Muscle of leg (tissue), 3 donors: ENCODE measurements at regions not wholly inside any gene's neighbourhood (a gene's known extent, or its start where the extent isn't known, plus 50 kb on each side); places are given as distances from the start of the nearest gene placed in this dataset.

Experiments
- DNase-seq: peaks from one replicate; pipeline ENCODE4 v3.0.0; 2013
- H3K27ac ChIP-seq: one replicate; pipeline ENCODE4 v1.5.1; 2013; ENCODE audit warnings: mild to moderate bottlenecking, low read length, control low read depth
- H3K27me3 ChIP-seq: one replicate; pipeline ENCODE4 v1.6.1; 2013; ENCODE audit warnings: low read length; ENCODE audit not compliant: control insufficient read depth, insufficient read depth
- H3K36me3 ChIP-seq: one replicate; pipeline ENCODE4 v1.6.1; 2013; ENCODE audit warnings: low read length; ENCODE audit not compliant: control insufficient read depth, insufficient read depth
- H3K4me1 ChIP-seq: one replicate; pipeline ENCODE4 v1.6.1; 2013; ENCODE audit warnings: low read length; ENCODE audit not compliant: control insufficient read depth, insufficient read depth
- H3K4me3 ChIP-seq: one replicate; pipeline ENCODE4 v1.5.1; 2013; ENCODE audit warnings: low read length, control low read depth
- H3K9me3 ChIP-seq: replicated peaks from 2 replicates; pipeline ENCODE4 v1.6.1; 2013; ENCODE audit warnings: low read depth, low read length; ENCODE audit not compliant: control insufficient read depth
- WGBS: methylation state at CpG from one replicate; pipeline ENCODE4 v1.1.5; 2013; ENCODE audit warnings: missing lambda C conversion rate; ENCODE audit not compliant: insufficient coverage; 5-methylcytosine and 5-hydroxymethylcytosine counted together

GRCh38 chr15:39159833-39160232, 421.0 kb upstream of the THBS1 start:
- no peaks in the 10 kb centered on the region for H3K27me3 ChIP-seq
- no peak overlapping the region for H3K27ac ChIP-seq
- H3K36me3 ChIP-seq = no peaks in the 10 kb centered on the region

GRCh38 chr15:39161096-39161495, 419.8 kb upstream of the THBS1 start:
- WGBS = no CpG with 5 or more reads among the region's 1 CpG
- Histone ChIP-seq H3K9me3 (no peaks in the 10 kb centered on the region), H3K4me3 (no peak overlapping the region), H3K27me3 (no peaks in the 10 kb centered on the region), H3K4me1 (peaks cover 7% of the 10 kb centered on the region), H3K27ac (no peak overlapping the region), H3K36me3 (no peaks in the 10 kb centered on the region)
- DNase-seq = no peak

More at GRCh38 chr15:39159833-39160232, 421.0 kb upstream of the THBS1 start:
- H3K9me3 ChIP-seq = no peaks in the 10 kb centered on the region
- peaks cover 7% of the 10 kb centered on the region for H3K4me1 ChIP-seq
- no peak overlapping the region for H3K4me3 ChIP-seq
- no peak for DNase-seq

- H3K27ac ChIP-seq = no peak overlapping the region
- no peak for DNase-seq
- 91% methylated on average over 1 of the region's 2 CpGs for WGBS
- no peaks in the 10 kb centered on the region for H3K36me3 ChIP-seq
- no peaks in the 10 kb centered on the region for H3K27me3 ChIP-seq
- no peaks in the 10 kb centered on the region for H3K4me1 ChIP-seq
- H3K4me3 ChIP-seq = no peak overlapping the region
- H3K9me3 ChIP-seq = no peaks in the 10 kb centered on the region
Observed at GRCh38 chr15:39165020-39165706, 415.7 kb upstream of the THBS1 start.

- no peaks in the 10 kb centered on the region for H3K36me3 ChIP-seq
- no peak overlapping the region for H3K27ac ChIP-seq
- H3K27me3 ChIP-seq = no peaks in the 10 kb centered on the region
- peak; percentile 43 for DNase-seq
- H3K4me1 ChIP-seq = peaks cover 10% of the 10 kb centered on the region
- no CpG with 5 or more reads among the region's 4 CpGs for WGBS
- H3K4me3 ChIP-seq = no peak overlapping the region
- H3K9me3 ChIP-seq = no peaks in the 10 kb centered on the region
Observed at GRCh38 chr15:39167164-39168058, 413.5 kb upstream of the THBS1 start.

- H3K27me3 ChIP-seq = no peaks in the 10 kb centered on the region
- WGBS = 94% methylated on average over 3 of the region's 3 CpGs
- H3K36me3 ChIP-seq = no peaks in the 10 kb centered on the region
- H3K4me1 ChIP-seq = peaks cover 19% of the 10 kb centered on the region
- peak; percentile 93 for DNase-seq
- peak overlapping the region; percentile 74 for H3K27ac ChIP-seq
- no peak overlapping the region for H3K4me3 ChIP-seq
- no peaks in the 10 kb centered on the region for H3K9me3 ChIP-seq
Observed at GRCh38 chr15:39171944-39172368, 408.9 kb upstream of the THBS1 start.

GRCh38 chr15:39172380-39173281, 408.2 kb upstream of the THBS1 start:
- Histone ChIP-seq H3K27ac (peak overlapping the region; percentile 74), H3K27me3 (no peaks in the 10 kb centered on the region), H3K4me1 (peaks cover 19% of the 10 kb centered on the region), H3K4me3 (no peak overlapping the region), H3K9me3 (no peaks in the 10 kb centered on the region), H3K36me3 (no peaks in the 10 kb centered on the region)
- DNase-seq = peak; percentile 82
- whole genome bisulfite sequencing = 59% methylated on average over 12 of the region's 17 CpGs

GRCh38 chr15:39173426-39173825, 407.5 kb upstream of the THBS1 start:
- DNase-seq = no peak
- no peak overlapping the region for H3K27ac ChIP-seq
- 100% methylated on average over 2 of the region's 4 CpGs for WGBS

GRCh38 chr15:39174332-39174731, 406.5 kb upstream of the THBS1 start:
- Histone ChIP-seq H3K27me3 (no peaks in the 10 kb centered on the region), H3K4me1 (peaks cover 22% of the 10 kb centered on the region), H3K27ac (no peak overlapping the region), H3K4me3 (no peak overlapping the region), H3K9me3 (no peaks in the 10 kb centered on the region), H3K36me3 (no peaks in the 10 kb centered on the region)
- 94% methylated on average over 1 of the region's 1 CpG for WGBS
- DNase-seq = no peak

More at GRCh38 chr15:39173426-39173825, 407.5 kb upstream of the THBS1 start:
- H3K4me1 ChIP-seq = peaks cover 19% of the 10 kb centered on the region
- no peaks in the 10 kb centered on the region for H3K27me3 ChIP-seq
- H3K4me3 ChIP-seq = no peak overlapping the region
- H3K9me3 ChIP-seq = no peaks in the 10 kb centered on the region
- H3K36me3 ChIP-seq = no peaks in the 10 kb centered on the region

- WGBS = no CpG with 5 or more reads among the region's 3 CpGs
- Histone ChIP-seq H3K36me3 (no peaks in the 10 kb centered on the region), H3K4me1 (peaks cover 29% of the 10 kb centered on the region), H3K27ac (no peak overlapping the region), H3K27me3 (no peaks in the 10 kb centered on the region), H3K9me3 (no peaks in the 10 kb centered on the region), H3K4me3 (no peak overlapping the region)
- no peak for DNase-seq
Observed at GRCh38 chr15:39176030-39176429, 404.8 kb upstream of the THBS1 start.

GRCh38 chr15:39177561-39177960, 403.3 kb upstream of the THBS1 start:
- Histone ChIP-seq H3K27me3 (no peaks in the 10 kb centered on the region), H3K9me3 (no peaks in the 10 kb centered on the region), H3K36me3 (no peaks in the 10 kb centered on the region), H3K4me3 (no peak overlapping the region), H3K27ac (no peak overlapping the region), H3K4me1 (peaks cover 19% of the 10 kb centered on the region)
- DNase-seq = no peak
- WGBS = 86% methylated on average over 4 of the region's 4 CpGs
